Uterus (tissue), 2 donors: ENCODE measurements at regions not wholly inside any gene's neighbourhood (a gene's known extent, or its start where the extent isn't known, plus 50 kb on each side); places are given as distances from the start of the nearest gene placed in this dataset.

Experiments used
- POLR2A ChIP-seq, 2 donors: fragments of 450-650 bp; IDR thresholded peaks; one replicate each; pipeline ENCODE4 v1.6.1; 2016; ENCODE audit warnings: antibody characterized with exemption in 2 of 2, mild to moderate bottlenecking in 1 of 2, moderate library complexity in 1 of 2
- TF ChIP-seq, protein P1 (sequence below), 4 experiments: fragments of 200-600 bp in 2 of 4; fragments of 450-650 bp in 2 of 4; sonication (generic) in 2 of 4; IDR thresholded peaks; one replicate each; pipeline ENCODE4 v1.5.1; 2016 to 2019; ENCODE audit warnings: antibody characterized with exemption in 4 of 4, mild to moderate bottlenecking in 2 of 4, moderate library complexity in 1 of 4

DNA sequence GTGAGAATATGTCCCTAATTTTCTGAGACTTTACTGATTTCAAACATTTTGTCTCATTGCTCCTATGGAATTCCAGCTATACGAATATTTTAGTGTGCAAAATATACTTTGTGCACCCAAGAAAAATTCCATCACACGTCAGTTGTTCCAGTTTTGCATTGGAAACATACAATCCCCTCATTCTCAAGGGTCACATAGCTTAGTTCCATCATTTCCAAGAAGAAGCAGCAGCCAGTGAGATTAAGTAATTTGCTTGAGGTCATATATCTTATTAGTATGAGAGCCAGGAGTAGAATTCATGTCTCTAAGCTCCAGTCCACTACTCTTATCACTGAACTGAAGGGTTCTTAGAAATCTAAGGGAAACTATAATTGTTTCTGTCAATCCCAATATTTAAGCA lies 746.7 kb upstream of the C9orf72 start:
- TF ChIP-seq, protein P1, sequence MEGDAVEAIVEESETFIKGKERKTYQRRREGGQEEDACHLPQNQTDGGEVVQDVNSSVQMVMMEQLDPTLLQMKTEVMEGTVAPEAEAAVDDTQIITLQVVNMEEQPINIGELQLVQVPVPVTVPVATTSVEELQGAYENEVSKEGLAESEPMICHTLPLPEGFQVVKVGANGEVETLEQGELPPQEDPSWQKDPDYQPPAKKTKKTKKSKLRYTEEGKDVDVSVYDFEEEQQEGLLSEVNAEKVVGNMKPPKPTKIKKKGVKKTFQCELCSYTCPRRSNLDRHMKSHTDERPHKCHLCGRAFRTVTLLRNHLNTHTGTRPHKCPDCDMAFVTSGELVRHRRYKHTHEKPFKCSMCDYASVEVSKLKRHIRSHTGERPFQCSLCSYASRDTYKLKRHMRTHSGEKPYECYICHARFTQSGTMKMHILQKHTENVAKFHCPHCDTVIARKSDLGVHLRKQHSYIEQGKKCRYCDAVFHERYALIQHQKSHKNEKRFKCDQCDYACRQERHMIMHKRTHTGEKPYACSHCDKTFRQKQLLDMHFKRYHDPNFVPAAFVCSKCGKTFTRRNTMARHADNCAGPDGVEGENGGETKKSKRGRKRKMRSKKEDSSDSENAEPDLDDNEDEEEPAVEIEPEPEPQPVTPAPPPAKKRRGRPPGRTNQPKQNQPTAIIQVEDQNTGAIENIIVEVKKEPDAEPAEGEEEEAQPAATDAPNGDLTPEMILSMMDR (IDR thresholded peaks at IDR 0.05): no peak
- no peak for TF ChIP-seq POLR2A (IDR thresholded peaks at IDR 0.05)
